ENCODE measurements at regions not wholly inside any gene's neighbourhood (a gene's known extent, or its start where the extent isn't known, plus 50 kb on each side); places are given as distances from the start of the nearest gene placed in this dataset.
"Not testable (repeated sequence)": the region's sequence is repeated elsewhere in the genome, so short reads cannot be mapped to it uniquely, and the experiment has no call there.

- TF ChIP-seq, protein P1, sequence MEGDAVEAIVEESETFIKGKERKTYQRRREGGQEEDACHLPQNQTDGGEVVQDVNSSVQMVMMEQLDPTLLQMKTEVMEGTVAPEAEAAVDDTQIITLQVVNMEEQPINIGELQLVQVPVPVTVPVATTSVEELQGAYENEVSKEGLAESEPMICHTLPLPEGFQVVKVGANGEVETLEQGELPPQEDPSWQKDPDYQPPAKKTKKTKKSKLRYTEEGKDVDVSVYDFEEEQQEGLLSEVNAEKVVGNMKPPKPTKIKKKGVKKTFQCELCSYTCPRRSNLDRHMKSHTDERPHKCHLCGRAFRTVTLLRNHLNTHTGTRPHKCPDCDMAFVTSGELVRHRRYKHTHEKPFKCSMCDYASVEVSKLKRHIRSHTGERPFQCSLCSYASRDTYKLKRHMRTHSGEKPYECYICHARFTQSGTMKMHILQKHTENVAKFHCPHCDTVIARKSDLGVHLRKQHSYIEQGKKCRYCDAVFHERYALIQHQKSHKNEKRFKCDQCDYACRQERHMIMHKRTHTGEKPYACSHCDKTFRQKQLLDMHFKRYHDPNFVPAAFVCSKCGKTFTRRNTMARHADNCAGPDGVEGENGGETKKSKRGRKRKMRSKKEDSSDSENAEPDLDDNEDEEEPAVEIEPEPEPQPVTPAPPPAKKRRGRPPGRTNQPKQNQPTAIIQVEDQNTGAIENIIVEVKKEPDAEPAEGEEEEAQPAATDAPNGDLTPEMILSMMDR (IDR thresholded peaks at IDR 0.05; ENCODE audit: low read depth, low read length), result no peak
- no peak for DNase-seq (ENCODE audit: extremely low read depth, low read depth)
These were observed 328.0 kb upstream of the TECRL start for GRCh38 chr4:64737026-64737853.

- no peak for DNase-seq (ENCODE audit: extremely low read depth, low read depth)
- TF ChIP-seq, protein P1 (IDR thresholded peaks at IDR 0.05; ENCODE audit: low read depth, low read length), result no peak
These were observed 320.3 kb upstream of the TECRL start for GRCh38 chr4:64729561-64729960.

- DNase-seq (ENCODE audit: extremely low read depth, low read depth), result no peak
- TF ChIP-seq, protein P1 (IDR thresholded peaks at IDR 0.05; ENCODE audit: low read depth, low read length), result no peak
These were observed 318.7 kb upstream of the TECRL start for GRCh38 chr4:64727960-64728359.

DNA sequence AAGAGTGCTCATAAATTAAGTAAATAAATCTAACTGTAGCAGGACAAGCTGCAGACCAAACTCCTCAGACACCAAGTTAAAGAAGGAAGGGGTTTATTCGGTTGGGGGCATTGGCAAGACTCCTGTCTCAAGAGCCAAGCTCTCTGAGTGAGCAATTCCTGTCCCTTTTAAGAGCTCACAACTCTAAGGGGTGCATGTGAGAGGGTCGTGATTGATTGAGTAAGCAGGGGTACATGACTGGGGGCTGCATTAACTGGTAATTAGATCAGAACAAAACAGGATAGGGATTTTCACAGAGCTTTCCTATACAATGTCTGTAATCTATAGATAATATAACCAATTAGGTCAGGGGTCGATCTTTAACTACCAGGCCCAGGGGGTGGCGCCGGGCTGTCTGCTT is 318.1 kb upstream of the TECRL start:
- not testable (repeated sequence) for DNase-seq (ENCODE audit: extremely low read depth, low read depth)

- DNase-seq (ENCODE audit: extremely low read depth, low read depth), result no peak
- TF ChIP-seq, protein P1 (IDR thresholded peaks at IDR 0.05; ENCODE audit: low read depth, low read length), result no peak
These were observed 315.4 kb upstream of the TECRL start for GRCh38 chr4:64724689-64725088.

GRCh38 chr4:64721106-64721505 is 311.9 kb upstream of the TECRL start:
- TF ChIP-seq, protein P1 (IDR thresholded peaks at IDR 0.05; ENCODE audit: low read depth, low read length), result no peak
- no peak for DNase-seq (ENCODE audit: extremely low read depth, low read depth)

GRCh38 chr4:64718091-64718490 is 308.8 kb upstream of the TECRL start:
- TF ChIP-seq, protein P1 (IDR thresholded peaks at IDR 0.05; ENCODE audit: low read depth, low read length), result no peak
- DNase-seq (ENCODE audit: extremely low read depth, low read depth), result no peak

- TF ChIP-seq, protein P1 (IDR thresholded peaks at IDR 0.05; ENCODE audit: low read depth, low read length), result no peak
- DNase-seq (ENCODE audit: extremely low read depth, low read depth), result no peak
These were observed 306.5 kb upstream of the TECRL start for GRCh38 chr4:64715741-64716140.
